Smooth muscle cell (in vitro differentiated cells): ENCODE measurements at regions not wholly inside any gene's neighbourhood (a gene's known extent, or its start where the extent isn't known, plus 50 kb on each side); places are given as distances from the start of the nearest gene placed in this dataset.

Source experiments
- DNase-seq: peaks from one replicate; lab custom pipeline; 2025; ENCODE audit not compliant: unreplicated experiment; lab: John Stamatoyannopoulos, UW
- H2AFZ ChIP-seq: fragments of 200-600 bp; sonication (generic); 2 replicates; pipeline ENCODE4 v1.6.0; 2016; ENCODE audit warnings: antibody characterized with exemption, low read depth, mild to moderate bottlenecking
- H3F3A ChIP-seq: fragments of 200-600 bp; sonication (generic); 2 replicates; pipeline ENCODE4 v1.6.0; 2017; ENCODE audit warnings: antibody characterized with exemption, low read depth
- H3K27ac ChIP-seq: fragments of 200-600 bp; sonication (generic); 2 replicates; pipeline ENCODE4 v1.5.1; 2016; ENCODE audit warnings: low read depth, mild to moderate bottlenecking
- H3K27me3 ChIP-seq: fragments of 200-600 bp; sonication (generic); 2 replicates; pipeline ENCODE4 v1.6.1; 2016; ENCODE audit warnings: low read depth, mild to moderate bottlenecking
- H3K36me3 ChIP-seq: fragments of 200-600 bp; sonication (generic); 2 replicates; pipeline ENCODE4 v1.5.1; 2016; ENCODE audit warnings: low read depth
- H3K4me1 ChIP-seq: fragments of 200-600 bp; sonication (generic); 2 replicates; pipeline ENCODE4 v1.5.1; 2016; ENCODE audit warnings: low read depth
- H3K4me2 ChIP-seq: fragments of 200-600 bp; sonication (generic); 2 replicates; pipeline ENCODE4 v1.6.0; 2016; ENCODE audit warnings: mild to moderate bottlenecking
- H3K4me3 ChIP-seq: fragments of 200-600 bp; sonication (generic); 2 replicates; pipeline ENCODE4 v1.5.1; 2016; ENCODE audit warnings: mild to moderate bottlenecking
- H3K79me2 ChIP-seq: fragments of 200-600 bp; sonication (generic); 2 replicates; pipeline ENCODE4 v1.6.0; 2016; ENCODE audit warnings: low read depth, mild to moderate bottlenecking
- H3K9ac ChIP-seq: fragments of 200-600 bp; sonication (generic); 2 replicates; pipeline ENCODE4 v1.6.0; 2016; ENCODE audit warnings: low read depth
- H3K9me3 ChIP-seq: fragments of 200-600 bp; sonication (generic); replicated peaks from 2 replicates; pipeline ENCODE4 v1.5.1; 2016; ENCODE audit warnings: low read depth
- H4K20me1 ChIP-seq: fragments of 200-600 bp; sonication (generic); 2 replicates; pipeline ENCODE4 v1.6.0; 2016; ENCODE audit warnings: low read depth
- WGBS: methylation state at CpG from one replicate; pipeline ENCODE4 v1.1.7; 2016; ENCODE audit warnings: low lambda C conversion rate; 5-methylcytosine and 5-hydroxymethylcytosine counted together
- TF ChIP-seq, protein P1 (sequence below): fragments of 200-600 bp; sonication (generic); IDR thresholded peaks from 2 replicates; pipeline ENCODE4 v1.5.1; 2017; ENCODE audit warnings: borderline replicate concordance, mild to moderate bottlenecking, antibody characterized with exemption; ENCODE audit not compliant: insufficient read depth, poor library complexity, severe bottlenecking

DNA sequence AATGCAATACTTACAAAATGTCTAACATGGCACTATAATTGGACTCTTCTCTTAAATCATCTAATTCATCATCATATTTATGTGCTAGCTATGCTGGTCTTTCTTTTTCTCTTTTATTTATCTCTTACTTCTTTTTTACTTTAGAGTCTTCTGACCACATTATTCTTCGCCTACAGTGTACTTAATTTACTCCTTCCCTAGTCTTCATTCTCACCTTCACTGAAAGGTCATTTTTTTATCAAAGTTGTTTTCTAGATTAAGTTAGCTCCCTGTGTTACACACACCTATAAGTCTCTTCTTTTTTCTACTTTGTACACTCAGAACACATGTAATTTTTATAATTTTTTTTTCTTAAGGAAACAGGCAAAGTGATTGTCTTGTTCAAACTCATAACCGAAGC, 1351.2 kb downstream of the FSCB start:
- Histone ChIP-seq H3F3A (no peaks in the 10 kb centered on the region), H3K4me3 (no peak overlapping the region), H3K9me3 (no peaks in the 10 kb centered on the region), H3K27me3 (no peaks in the 10 kb centered on the region), H3K36me3 (no peaks in the 10 kb centered on the region), H4K20me1 (no peaks in the 10 kb centered on the region), H3K4me1 (no peaks in the 10 kb centered on the region), H3K79me2 (no peaks in the 10 kb centered on the region), H3K4me2 (no peak overlapping the region), H3K9ac (no peak overlapping the region), H2AFZ (no peak overlapping the region), H3K27ac (no peak overlapping the region)
- 86% methylated on average over 2 of the region's 2 CpGs for whole genome bisulfite sequencing
- TF ChIP-seq, protein P1, sequence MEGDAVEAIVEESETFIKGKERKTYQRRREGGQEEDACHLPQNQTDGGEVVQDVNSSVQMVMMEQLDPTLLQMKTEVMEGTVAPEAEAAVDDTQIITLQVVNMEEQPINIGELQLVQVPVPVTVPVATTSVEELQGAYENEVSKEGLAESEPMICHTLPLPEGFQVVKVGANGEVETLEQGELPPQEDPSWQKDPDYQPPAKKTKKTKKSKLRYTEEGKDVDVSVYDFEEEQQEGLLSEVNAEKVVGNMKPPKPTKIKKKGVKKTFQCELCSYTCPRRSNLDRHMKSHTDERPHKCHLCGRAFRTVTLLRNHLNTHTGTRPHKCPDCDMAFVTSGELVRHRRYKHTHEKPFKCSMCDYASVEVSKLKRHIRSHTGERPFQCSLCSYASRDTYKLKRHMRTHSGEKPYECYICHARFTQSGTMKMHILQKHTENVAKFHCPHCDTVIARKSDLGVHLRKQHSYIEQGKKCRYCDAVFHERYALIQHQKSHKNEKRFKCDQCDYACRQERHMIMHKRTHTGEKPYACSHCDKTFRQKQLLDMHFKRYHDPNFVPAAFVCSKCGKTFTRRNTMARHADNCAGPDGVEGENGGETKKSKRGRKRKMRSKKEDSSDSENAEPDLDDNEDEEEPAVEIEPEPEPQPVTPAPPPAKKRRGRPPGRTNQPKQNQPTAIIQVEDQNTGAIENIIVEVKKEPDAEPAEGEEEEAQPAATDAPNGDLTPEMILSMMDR, result no peak
- DNase-seq, result no peak

DNA sequence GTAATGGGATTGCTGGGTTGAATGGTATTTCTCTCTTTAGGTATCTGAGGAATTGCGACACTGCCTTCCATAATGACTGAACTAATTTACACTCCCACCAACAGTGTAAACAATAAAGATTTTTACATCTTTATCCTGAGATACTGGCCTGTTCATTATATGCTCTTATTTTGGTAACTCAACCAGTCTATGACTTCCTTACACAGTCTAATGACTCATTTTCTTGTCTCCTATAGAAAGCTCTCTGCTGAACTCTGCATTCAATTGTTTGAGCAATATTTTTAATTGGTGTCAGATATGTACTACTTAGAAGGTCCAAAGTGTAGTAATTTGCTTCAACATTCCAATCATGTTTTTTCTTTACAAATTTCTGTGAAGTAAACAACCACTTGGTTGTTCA, 1351.8 kb downstream of the FSCB start:
- Histone ChIP-seq H2AFZ (no peak overlapping the region), H3K4me3 (no peak overlapping the region), H3K4me2 (no peak overlapping the region), H4K20me1 (no peaks in the 10 kb centered on the region), H3K4me1 (no peaks in the 10 kb centered on the region), H3K27me3 (no peaks in the 10 kb centered on the region), H3K79me2 (no peaks in the 10 kb centered on the region), H3K36me3 (no peaks in the 10 kb centered on the region), H3F3A (no peaks in the 10 kb centered on the region), H3K9me3 (no peaks in the 10 kb centered on the region), H3K27ac (no peak overlapping the region), H3K9ac (no peak overlapping the region)
- no peak for DNase-seq
- 100% methylated on average over 1 of the region's 1 CpG for WGBS
- TF ChIP-seq, protein P1, result no peak

DNA sequence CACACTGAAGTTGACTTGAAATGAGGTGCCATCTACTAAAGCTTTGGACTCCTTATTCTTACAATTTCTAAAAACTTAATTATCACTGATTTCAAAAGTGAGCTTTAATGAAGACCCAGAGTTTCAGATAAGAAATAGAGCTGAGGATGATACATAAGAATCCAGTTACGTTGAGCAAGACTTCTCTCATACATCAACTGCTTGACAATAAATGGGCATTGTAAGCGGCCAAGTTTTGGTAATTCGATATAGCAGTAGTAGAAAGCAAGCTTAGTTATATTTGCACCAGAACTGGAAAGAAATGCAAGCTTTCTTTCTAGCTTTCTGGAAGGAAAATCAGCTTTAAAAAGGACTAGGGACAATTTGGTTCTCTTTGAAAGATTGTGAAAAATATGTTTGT, 1359.6 kb downstream of the FSCB start:
- Histone ChIP-seq H3K79me2 (no peaks in the 10 kb centered on the region), H3K4me1 (no peaks in the 10 kb centered on the region), H3K9ac (no peak overlapping the region), H3K9me3 (no peaks in the 10 kb centered on the region), H3K4me2 (no peak overlapping the region), H3K27ac (no peak overlapping the region), H3K4me3 (no peak overlapping the region), H3K27me3 (no peaks in the 10 kb centered on the region), H4K20me1 (no peaks in the 10 kb centered on the region), H2AFZ (no peak overlapping the region), H3K36me3 (no peaks in the 10 kb centered on the region), H3F3A (no peaks in the 10 kb centered on the region)
- 90% methylated on average over 3 of the region's 3 CpGs for whole genome bisulfite sequencing
- TF ChIP-seq, protein P1, result no peak
- DNase-seq, result no peak

DNA sequence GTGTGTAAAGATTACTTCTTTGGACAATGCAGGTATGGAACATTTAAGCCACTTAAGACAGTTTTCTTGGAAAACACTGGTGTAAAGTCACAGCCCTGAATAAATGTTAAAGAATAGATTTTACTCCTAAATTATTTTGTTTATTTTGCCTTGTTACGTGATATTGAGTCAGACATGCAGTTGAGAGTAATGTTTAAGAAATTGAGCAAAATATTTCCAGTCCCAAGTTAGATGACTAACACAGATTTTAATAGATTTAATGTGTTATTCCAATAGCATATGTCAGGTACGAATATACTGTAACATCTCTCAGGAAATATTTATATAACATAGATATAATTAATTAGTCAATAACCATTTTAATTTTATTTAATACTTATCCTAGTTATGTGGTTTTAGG, 1361.7 kb downstream of the FSCB start:
- DNase-seq, result no peak
- Histone ChIP-seq H2AFZ (no peak overlapping the region), H3K4me2 (no peak overlapping the region), H3K27me3 (no peaks in the 10 kb centered on the region), H3K79me2 (no peaks in the 10 kb centered on the region), H3K9ac (no peak overlapping the region), H3K27ac (no peak overlapping the region), H3K4me3 (no peak overlapping the region), H3K4me1 (no peaks in the 10 kb centered on the region), H3K9me3 (no peaks in the 10 kb centered on the region), H3K36me3 (no peaks in the 10 kb centered on the region), H4K20me1 (no peaks in the 10 kb centered on the region), H3F3A (no peaks in the 10 kb centered on the region)
- WGBS, result 79% methylated on average over 2 of the region's 2 CpGs
- TF ChIP-seq, protein P1, result no peak
